ENCODE measurements at regions not wholly inside any gene's neighbourhood (a gene's known extent, or its start where the extent isn't known, plus 50 kb on each side); places are given as distances from the start of the nearest gene placed in this dataset.

GRCh38 chr16:60199150-60199549, 1465.0 kb upstream of the GOT2 start:
- no peak for ATAC-seq
- intact Hi-C loops (cut with DNase I, micrococcal nuclease), result no loop called here
- Histone ChIP-seq H3K9me3 (peaks cover 19% of the 10 kb centered on the region), H3K4me1 (ENCODE audit: low read depth) (no peaks in the 10 kb centered on the region), H3K36me3 (ENCODE audit: low read depth) (no peaks in the 10 kb centered on the region), H3K4me3 (no peak overlapping the region)
- no peak for DNase-seq
- TF ChIP-seq CTCF (IDR thresholded peaks at IDR 0.05), result no peak

GRCh38 chr16:60181536-60181935, 1447.4 kb upstream of the GOT2 start:
- ATAC-seq (no peak), DNase-seq (no peak)
- H3K36me3 ChIP-seq (ENCODE audit: low read depth), result no peaks in the 10 kb centered on the region
- H3K4me3 ChIP-seq, result no peak overlapping the region
- H3K9me3 ChIP-seq, result peaks cover 31% of the 10 kb centered on the region
- intact Hi-C loops (cut with DNase I, micrococcal nuclease), result no loop called here
- TF ChIP-seq CTCF (IDR thresholded peaks at IDR 0.05), result no peak
- H3K4me1 ChIP-seq (ENCODE audit: low read depth), result no peaks in the 10 kb centered on the region

GRCh38 chr16:60180609-60181008, 1446.5 kb upstream of the GOT2 start:
- no peaks in the 10 kb centered on the region for H3K4me1 ChIP-seq (ENCODE audit: low read depth)

GRCh38 chr16:60170196-60170595, 1436.1 kb upstream of the GOT2 start:
- H3K4me1 ChIP-seq (ENCODE audit: low read depth), result no peaks in the 10 kb centered on the region
- H3K36me3 ChIP-seq (ENCODE audit: low read depth), result no peaks in the 10 kb centered on the region
- H3K4me3 ChIP-seq, result no peak overlapping the region
- no peak for ATAC-seq
- intact Hi-C loops (cut with DNase I, micrococcal nuclease), result no loop called here
- TF ChIP-seq CTCF (IDR thresholded peaks at IDR 0.05), result no peak
- H3K9me3 ChIP-seq, result peaks cover 29% of the 10 kb centered on the region
- no peak for DNase-seq

More at GRCh38 chr16:60180609-60181008, 1446.5 kb upstream of the GOT2 start:
- H3K36me3 ChIP-seq (ENCODE audit: low read depth), result no peaks in the 10 kb centered on the region
- ATAC-seq (no peak), DNase-seq (no peak)
- peaks cover 32% of the 10 kb centered on the region for H3K9me3 ChIP-seq
- H3K4me3 ChIP-seq, result no peak overlapping the region
- intact Hi-C loops (cut with DNase I, micrococcal nuclease), result no loop called here
- TF ChIP-seq CTCF (IDR thresholded peaks at IDR 0.05), result no peak

- no peak for ATAC-seq
- intact Hi-C loops (cut with DNase I, micrococcal nuclease), result no loop called here
- Histone ChIP-seq H3K9me3 (peaks cover 33% of the 10 kb centered on the region), H3K4me1 (ENCODE audit: low read depth) (no peaks in the 10 kb centered on the region), H3K4me3 (no peak overlapping the region), H3K36me3 (ENCODE audit: low read depth) (no peaks in the 10 kb centered on the region)
- TF ChIP-seq CTCF (IDR thresholded peaks at IDR 0.05), result no peak
- DNase-seq, result no peak
Observed at GRCh38 chr16:60166111-60166510, 1432.0 kb upstream of the GOT2 start.

GRCh38 chr16:60151987-60152386, 1417.9 kb upstream of the GOT2 start:
- intact Hi-C loops (cut with DNase I, micrococcal nuclease), result no loop called here
- TF ChIP-seq CTCF (IDR thresholded peaks at IDR 0.05), result no peak
- no peaks in the 10 kb centered on the region for H3K4me1 ChIP-seq (ENCODE audit: low read depth)
- no peaks in the 10 kb centered on the region for H3K36me3 ChIP-seq (ENCODE audit: low read depth)
- no peak for DNase-seq
- H3K4me3 ChIP-seq, result no peak overlapping the region
- peaks cover 56% of the 10 kb centered on the region for H3K9me3 ChIP-seq
- ATAC-seq, result no peak

Data from mucosa of descending colon (tissue), 3 donors.